Iris pigment epithelial cell (primary cell): ENCODE measurements at regions not wholly inside any gene's neighbourhood (a gene's known extent, or its start where the extent isn't known, plus 50 kb on each side); places are given as distances from the start of the nearest gene placed in this dataset.

Experiments
- DNase-seq: peaks from one replicate; pipeline ENCODE4 v3.0.0-alpha.2; 2011; ENCODE audit warnings: low read depth

DNA sequence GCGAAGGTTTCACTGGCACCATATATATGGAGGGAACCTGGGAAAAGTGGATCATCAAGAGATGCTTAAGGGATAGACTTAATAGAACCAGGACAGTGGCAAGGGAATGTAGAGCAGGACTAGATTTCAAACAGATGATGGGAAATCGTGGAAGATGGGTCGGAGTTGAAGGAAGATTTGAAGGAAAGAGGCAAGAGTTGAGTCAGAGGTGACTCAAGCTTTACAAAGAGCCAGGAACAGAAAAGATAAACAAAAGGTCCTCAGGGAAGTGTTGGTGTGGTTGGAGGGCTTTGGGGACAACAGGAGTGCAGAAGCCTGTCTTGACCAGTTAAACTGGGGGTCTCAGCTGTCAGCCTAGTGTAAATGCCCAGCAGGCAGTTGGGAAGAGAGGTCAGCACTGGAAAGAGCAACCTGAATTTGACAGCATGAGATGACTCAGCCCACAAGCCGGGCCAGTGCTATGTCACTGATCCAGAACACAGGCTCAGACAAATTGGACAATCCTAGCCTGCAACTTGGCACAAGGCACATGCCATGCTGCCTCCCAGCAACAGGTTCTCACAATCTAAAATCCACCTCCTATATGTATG, 230.5 kb downstream of the IDS start:
- DNase-seq = peak; percentile 1

DNA sequence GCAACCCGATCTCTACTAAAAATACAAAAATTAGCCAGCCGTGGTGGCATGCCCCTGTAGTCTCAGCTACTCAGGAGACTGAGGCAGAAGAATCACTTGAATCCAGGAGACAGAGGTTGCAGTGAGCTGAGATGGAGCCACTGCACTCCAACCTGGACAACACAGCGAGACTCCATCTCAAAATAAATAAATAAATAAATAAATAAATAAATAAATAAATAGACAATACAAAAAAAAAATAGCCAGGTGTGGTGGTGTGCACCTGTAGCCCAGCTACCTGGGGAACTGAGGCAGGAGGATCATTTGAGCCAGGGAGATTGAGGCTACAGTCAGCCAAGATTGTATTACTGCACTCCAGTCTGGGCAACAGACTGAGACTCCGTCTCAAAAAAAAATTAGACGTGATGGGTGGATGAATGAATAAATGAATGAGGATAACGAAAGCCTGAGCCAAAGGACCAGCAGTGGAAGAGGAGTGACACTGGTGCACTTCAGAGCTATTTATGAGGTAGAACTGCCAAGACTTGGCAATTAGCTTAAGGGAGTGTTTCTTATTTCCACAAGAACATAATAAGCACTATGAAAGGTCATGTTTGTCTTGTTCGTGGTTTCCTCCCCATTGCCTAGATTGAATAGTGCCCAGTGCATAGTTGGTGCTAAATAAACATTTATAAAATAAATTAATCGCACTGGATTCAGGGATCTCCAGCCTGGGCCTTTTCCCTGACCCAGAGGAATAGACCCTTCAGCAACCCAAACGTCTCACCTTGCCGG, 232.2 kb downstream of the IDS start:
- DNase-seq = no peak

DNA sequence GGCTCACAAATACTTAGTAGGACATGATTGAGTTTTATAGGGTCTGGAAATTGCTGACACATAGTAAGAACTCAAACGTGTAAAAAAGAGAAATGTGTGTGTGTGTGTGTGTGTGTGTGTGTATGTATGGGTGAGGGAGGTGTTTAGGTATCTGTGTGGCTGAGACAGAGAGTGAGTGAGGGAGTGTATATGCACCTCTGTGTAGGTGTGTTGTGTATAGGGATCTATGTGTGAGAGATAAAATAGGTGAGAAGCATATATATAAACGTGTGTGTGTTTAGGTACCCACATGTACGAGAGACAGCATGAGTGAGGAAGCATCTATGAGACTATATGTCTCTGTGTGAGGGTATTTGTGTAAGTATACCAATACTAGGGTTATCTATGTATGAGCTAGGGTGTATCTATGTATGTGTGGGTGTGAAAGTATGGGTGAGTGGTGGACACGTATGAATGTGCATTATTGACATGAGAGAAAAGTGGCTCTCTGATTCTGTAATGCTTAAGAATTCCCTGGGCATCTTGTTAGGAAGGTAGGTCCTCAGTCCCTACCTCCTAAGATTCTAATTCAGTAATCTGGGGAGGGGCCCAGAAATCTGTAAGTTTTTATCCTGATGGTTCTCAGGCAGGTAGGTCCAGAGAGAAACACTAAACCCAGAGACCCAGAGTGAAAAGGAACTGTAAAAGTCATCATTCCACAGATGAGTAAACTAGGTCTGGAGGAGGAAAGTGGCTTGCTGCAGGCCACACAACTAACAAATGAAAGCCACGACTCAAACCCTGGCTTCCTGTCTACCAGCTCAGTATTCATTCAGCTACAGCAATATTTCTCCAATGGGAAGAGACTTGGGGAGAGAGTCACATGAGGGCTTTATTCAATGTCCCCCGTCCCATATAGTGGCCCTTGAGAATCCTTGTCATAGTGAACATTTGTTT, 237.0 kb downstream of the IDS start:
- DNase-seq = no peak

DNA sequence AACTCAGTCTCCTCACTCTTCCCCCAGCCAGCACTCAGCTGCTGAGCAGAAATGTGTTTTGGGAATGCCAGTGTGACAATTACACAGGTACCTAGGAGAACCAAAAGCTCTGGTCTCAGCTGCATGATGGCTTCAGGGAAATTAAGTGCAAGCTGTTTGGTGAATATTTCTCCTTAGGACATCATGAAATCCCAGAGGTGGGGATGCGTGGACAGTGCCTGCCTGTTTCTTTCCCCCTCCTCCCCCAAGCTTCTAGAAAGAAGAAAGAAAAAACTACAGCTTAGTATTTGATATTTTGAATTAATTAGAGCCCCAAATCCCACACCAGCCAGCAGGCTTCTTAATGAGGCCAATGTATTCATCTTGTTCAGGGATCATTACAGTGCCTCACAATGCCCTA, 243.0 kb downstream of the IDS start:
- no peak for DNase-seq

DNA sequence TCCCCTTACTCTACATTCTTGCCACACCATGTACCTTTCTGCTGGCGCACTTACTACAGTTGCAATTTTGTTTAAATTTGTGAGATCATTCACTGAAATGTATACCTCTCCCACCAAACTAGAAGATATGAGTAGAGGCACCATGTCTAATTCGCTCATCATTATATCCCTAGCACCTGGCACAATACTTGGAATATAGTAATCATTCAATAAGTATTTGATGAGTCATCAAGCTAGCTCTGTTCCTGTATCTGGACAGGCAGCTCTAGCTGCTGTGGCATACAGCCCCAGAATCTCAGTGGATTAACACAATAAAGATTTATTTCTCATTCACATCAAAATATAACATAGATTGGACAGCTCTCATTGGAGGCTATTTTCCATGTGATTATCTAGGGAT, 245.9 kb downstream of the IDS start:
- DNase-seq = peak; percentile 8

DNA sequence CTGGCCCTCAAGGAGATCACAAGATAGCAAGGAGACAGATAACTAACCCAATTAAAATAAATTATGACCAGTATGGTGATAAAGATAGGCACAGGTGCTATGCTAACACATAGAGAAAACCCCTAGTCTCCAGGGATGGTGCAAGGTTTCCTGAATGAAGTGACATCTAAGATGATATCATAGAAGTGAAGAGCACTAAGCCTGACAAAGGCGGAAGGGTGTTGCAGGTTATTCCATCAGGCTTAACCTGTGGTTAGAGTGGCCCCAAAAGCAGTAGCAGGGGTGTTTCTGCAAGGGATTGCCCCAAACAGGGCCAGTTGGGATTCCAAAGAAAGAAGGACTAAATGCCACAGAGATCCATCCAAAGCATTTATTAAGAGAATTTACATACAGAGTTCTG, 249.2 kb downstream of the IDS start:
- DNase-seq = no peak

DNA sequence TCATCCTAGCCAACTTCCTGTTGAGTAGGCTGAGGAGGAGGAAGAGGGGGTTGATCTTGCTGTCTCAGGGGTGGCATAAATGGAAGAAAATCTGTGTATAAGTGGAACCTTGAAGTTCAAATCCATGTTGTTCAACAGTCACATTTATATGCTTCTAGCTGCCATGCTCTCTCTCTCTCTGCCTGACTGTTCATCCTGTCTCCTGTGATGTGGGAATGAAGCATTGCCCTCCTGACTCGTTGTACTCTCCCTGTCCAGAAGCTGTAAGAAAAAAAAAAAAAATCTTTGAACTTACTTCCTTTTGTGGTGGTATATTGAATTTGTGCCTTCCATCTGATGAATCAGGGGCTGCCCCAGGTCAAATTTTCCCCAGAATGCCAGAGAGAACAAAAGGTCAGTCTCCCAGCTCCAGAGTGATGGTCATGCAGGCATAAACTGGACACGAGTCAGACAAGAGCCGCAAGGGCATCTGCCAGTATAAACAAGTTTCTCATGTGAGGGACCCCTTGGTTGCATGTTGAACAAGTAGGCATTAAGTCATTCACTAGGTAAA, 257.0 kb downstream of the IDS start:
- no peak for DNase-seq

DNA sequence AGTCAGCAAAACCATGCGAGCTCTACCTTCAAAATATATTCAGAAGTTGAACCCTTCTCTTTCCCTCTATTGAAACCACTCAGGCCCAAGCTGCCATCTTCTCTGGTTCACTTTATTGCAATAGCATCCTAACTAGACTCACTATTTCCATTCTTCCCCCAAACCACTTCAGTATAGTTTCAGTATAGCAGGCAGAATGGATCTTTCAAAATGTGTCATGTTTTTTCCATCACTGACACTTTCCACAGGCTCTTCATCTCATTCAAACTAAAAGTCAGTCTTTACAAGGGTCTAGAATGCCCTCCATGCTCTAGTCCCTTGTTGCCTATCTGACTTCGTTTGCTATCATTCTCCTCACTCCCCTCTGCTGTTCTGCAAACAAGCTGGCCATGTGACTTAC, 274.4 kb downstream of the IDS start:
- no peak for DNase-seq

DNA sequence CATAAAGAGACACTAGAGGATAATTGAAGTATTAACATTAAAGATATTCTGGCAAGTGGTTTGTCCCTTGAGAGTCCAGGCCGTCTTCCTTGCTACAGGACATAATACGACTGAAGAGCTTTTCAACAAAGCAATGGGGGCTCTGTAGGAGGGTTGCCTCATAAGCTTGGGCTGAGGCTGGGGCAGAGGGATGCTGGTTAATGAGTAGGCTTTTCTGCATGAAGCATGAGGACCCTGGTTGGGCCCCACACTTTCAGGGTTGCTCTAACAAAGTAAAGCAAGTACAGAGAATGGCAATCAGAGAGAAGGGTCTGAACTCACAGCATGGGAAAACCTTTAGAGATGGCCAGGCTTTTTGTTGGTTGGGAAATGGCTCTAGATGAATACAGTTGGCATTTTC, 281.3 kb downstream of the IDS start:
- DNase-seq = no peak

DNA sequence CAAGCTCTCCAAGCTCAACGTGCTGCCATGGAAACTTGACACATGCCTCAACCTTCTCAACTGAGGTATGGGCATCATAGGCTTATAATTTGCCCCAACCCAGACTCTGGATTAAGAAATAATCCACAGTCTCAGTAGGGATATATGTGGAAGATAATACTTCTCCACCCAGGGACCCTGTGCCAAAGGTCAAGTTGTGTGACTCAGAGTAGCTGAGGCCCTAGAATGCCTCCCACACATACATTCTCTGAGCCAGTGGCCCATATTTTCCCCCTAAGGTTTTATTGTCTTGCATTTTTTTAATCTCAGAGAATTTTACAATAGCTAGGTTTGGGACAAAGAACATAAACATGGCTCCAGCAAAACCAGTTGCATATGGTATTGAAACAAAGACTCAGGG, 283.1 kb downstream of the IDS start:
- DNase-seq = no peak

DNA sequence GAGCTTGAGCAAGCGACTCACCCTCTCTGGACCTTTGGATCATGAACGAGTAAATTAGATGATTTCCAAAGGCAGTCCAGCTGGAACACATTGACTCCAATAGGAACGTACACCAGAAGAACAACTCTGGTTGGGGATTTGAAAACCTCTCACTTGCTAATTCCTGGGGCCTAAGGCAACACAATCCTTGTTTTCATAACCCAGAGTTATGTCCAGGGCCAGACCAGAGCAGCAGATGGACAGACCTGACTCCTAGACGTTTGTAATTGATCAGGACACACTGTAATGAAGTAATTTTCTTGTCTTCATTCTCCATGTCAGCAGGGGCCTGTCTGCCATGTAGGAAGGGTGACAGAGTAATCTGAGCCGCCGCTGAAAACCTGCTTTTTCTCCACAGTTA, 283.9 kb downstream of the IDS start:
- no peak for DNase-seq

DNA sequence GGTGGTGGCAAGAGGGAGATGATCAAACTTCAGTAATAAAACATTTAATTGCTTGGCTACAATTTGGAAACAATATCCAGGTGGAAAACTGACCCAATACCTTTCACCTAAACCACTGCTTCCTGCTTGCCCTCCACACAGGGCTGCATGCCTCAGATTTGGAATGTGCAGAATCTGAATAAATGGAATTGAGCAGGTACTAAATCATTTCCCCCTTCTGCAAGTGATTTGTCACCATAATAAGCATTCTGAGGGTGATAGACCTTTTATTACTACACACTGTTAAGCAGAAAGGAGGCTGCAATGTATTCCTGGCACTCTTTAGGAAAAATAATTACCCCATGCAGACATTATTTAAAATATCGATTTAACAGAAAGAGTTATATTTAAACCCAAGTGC, 291.8 kb downstream of the IDS start:
- no peak for DNase-seq

DNA sequence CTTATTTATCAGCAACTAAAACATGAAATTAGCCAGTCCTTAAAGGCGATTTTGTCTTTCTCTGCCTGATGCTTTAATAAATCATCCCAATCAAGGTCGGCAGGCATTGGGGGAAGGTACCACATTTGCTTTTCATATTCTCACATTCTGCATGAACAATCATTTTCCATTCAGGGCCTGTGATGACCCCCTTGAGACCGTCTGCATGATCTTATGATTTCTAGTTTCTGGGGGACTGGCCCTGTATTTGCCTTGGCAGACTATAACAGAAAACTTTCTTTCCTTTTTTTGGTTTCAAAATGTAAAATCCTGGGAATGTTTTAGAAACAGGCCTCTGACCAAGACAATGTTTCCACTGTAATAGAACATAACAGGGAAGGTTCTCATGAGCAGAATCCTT, 296.8 kb downstream of the IDS start:
- DNase-seq = no peak

DNA sequence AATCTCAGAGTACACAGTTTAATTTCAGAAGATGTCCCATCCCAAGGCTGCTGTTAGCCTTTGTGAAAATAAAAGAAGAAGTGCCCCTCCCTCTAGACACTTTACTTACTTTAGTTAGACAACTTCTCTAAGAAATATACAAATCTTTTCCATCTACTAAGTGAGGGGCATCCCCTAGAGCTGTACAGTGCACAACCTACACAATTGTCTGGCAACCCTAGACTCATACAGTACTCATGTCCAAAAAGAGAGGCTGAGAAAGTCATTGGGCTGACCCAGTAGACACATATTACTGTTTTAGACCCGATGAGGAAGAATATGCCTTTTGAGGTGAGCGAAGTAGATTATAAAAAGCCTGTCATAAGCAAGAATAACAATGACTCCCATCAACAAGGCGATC, 297.6 kb downstream of the IDS start:
- DNase-seq = no peak

DNA sequence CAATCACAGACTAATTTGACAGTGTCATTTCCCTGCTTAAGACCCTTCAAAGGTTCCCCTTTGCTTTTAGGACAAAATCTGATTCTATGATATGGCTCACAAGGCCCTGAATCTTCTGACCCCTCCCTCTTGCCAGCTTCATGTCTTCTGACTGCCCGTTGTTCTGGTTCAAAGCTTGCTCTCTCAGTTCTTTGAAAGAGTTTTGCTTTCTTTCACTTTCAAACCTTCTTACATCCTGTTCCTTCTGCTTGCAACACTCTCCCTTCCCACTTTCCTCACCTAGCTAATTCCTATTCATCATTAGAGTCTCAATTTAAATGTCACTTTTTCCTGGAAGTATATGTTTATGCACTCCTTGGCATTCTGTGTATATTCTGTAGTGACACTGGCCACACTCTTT, 299.2 kb downstream of the IDS start:
- no peak for DNase-seq

DNA sequence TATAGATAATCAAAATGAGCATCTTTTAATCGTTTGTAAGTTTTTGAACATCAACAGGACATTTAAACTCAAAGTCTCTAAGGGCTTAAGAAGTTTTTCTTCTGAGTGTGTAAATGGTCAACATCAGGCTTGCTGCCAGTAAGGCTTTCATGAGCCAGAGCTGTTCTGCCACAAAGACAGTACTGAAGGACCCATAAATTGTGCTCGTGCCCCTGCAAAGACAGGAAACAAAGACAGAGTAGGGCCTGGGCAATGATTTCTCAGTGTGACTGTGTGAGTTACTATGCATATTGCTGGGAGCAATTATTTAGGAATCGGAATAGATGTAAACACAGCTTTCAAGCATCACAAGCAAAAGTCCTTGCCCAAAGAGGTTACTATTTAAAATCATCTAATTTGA, 300.0 kb downstream of the IDS start:
- DNase-seq = no peak

DNA sequence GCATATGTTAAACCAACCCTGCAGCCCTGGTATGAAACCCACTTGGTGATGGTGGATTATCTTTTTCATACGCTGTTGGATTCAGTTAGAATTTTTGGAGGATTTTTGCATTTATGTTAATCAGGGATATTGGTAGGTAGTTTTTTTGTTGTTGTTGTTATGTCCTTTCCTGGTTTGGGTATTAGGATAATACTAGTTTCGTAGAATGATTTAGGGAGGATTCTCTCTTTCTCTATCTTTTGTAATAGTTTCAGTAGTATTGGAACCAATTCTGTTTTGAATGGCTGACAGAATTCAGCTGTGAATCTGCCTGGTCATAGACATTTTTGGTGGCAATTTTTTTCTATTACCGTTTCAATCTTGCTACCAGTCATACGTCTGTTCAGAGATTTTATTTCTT, 305.4 kb downstream of the IDS start:
- DNase-seq = no peak

DNA sequence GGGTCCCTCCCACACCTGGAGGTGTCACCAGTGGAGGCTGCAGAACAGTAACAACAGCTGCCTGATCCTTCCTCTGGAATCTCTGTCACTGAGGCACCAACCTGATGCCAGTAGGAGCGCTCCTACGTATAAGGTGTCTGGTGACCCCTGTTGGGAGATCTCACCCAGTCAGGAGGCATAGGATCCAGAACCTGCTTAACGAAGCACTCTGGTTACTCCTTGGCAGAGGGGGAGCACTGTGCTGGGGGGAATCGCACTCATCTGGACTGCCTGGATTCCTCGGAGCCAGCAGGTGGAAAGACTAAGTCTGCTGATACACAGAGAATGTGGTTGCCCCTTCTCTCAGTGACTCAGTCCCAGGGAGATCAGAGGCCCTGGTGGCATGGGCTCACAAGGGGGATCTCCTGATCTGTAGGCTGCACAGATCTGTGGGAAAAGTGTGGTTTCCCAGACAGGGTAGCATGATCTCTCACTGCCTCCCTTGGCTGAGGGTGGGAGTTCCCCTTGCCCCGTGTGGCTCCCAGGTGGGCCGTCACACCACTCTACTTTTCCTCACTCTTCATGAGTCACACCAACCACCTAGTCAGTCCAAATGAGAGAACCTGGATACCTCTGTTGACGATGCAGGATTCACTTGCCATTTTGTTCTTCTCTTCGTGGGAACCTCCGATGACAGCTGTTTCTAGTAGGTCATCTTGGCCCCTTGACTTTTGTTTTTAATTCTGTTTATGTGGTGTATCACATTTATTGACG, 305.9 kb downstream of the IDS start:
- DNase-seq = no peak

DNA sequence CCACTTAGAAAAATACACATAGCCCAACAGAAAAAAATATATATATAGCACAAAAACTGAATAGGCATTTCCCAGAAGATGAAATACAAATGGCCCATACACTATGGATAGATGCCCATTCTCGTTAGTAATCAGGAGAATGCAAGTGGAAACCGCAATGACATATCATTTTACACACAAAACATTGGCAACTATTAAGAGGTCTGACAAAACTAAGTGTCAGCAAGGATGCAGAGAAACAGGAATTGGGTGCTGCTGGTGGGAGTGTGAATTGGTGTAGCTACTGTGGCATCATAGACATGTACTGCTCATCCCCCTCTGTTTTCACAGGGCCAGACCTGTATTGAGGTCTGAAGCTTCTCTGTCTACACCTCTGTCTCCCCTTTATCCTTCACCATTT, 320.0 kb downstream of the IDS start:
- DNase-seq = no peak

DNA sequence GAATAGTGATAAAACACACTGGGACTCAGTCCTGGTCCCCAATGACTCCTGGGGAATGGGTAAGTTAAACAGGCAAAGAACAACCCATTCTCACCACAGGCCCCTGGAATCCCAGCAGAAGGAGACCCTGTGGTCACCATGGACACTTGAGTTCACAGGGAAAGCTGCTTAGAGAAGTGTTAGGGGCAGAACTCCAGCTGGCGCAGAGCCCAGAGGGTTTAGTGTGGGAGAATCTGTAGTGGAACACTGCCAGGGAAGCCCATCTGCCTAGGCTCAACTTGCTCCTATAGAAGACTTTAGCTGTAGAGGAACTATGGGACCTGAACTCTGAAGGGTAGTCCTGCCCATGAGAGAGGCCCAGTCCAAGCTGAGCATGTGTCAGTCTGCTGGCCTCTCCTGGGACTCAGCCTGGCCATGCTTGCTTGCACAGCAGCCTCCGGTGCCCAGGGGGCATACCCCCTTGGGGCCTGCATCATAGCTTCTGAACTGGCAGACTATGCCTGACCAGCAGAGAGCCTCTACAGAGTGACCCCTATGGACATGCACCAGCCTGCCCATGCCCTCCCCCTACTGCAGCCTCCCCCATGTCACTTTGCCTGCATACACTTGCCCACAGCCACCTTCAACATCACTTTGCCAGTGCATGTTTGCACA, 343.5 kb downstream of the IDS start:
- no peak for DNase-seq

DNA sequence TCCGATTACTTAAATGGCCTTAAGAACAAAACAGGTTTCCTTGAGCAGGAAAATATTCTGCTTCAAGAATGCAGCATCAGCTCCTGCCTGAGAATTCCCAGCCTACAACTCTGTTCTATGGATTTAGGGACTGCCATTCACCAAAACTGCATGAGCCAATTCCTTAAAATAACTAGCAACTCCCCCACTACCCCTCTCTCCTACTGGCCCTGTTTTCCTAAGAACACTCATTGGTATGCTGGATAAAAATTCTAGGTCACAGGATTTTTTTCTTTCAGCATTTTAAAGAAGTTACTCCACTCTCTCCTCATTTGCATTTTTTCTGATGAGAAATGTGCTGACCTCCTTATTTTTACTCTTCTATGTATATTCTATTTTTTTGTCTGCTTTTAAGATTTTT, 347.1 kb downstream of the IDS start:
- DNase-seq = no peak

DNA sequence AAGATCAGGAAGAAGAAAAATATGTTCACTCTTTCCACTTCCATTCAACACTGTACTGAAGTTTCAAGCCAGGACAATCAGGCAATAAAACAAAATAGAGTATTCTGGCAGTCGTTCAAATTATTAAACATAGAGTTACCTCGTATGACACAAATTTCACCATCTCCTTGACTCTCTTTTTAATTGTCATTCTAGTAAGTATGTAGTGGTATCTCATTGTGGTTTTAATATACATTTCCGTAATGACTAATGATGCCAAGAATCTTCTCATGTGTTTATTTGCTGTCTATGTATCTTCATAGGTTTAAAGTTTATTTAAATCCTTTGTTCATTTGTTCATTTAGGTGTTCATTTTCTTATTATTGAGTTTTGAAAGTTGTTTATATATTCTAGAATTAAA, 352.2 kb downstream of the IDS start:
- DNase-seq = no peak
